ENCODE measurements at regions not wholly inside any gene's neighbourhood (a gene's known extent, or its start where the extent isn't known, plus 50 kb on each side); places are given as distances from the start of the nearest gene placed in this dataset.
"Not testable (repeated sequence)": the region's sequence is repeated elsewhere in the genome, so short reads cannot be mapped to it uniquely, and the experiment has no call there.

- DNase-seq = no peak
Observed at GRCh38 chr2:16785149-16785548, 119.5 kb upstream of the CYRIA start.

- DNase-seq = no peak
Observed at GRCh38 chr2:16784652-16785051, 119.0 kb upstream of the CYRIA start.

- DNase-seq = no peak
Observed at GRCh38 chr2:16777123-16777870, 111.7 kb upstream of the CYRIA start.

- DNase-seq = no peak
Observed at GRCh38 chr2:16775899-16776231, 110.2 kb upstream of the CYRIA start.

GRCh38 chr2:16774980-16775898 lies 109.6 kb upstream of the CYRIA start:
- DNase-seq = no peak

- no peak for DNase-seq
Observed at GRCh38 chr2:16774091-16774490, 108.5 kb upstream of the CYRIA start.

- DNase-seq = peak in 1 of 5 donors; percentile 2
Observed at GRCh38 chr2:16773080-16773713, 107.6 kb upstream of the CYRIA start.

GRCh38 chr2:16767789-16768476 lies 102.3 kb upstream of the CYRIA start:
- no peak for DNase-seq

- no peak for DNase-seq
Observed at GRCh38 chr2:16765356-16765755, 99.7 kb upstream of the CYRIA start.

- DNase-seq = no peak
Observed at GRCh38 chr2:16764487-16764886, 98.9 kb upstream of the CYRIA start.

- no peak for DNase-seq
Observed at GRCh38 chr2:16763493-16763899, 97.9 kb upstream of the CYRIA start.

GRCh38 chr2:16763056-16763455 lies 97.4 kb upstream of the CYRIA start:
- no peak for DNase-seq

GRCh38 chr2:16760426-16760825 lies 94.8 kb upstream of the CYRIA start:
- DNase-seq = no peak

GRCh38 chr2:16756831-16757644 lies 91.4 kb upstream of the CYRIA start:
- peak in 4 of 5 donors; percentile 11 to 37 (median 34) for DNase-seq

GRCh38 chr2:16755442-16755841 lies 89.8 kb upstream of the CYRIA start:
- DNase-seq = no peak

GRCh38 chr2:16753025-16753424 lies 87.4 kb upstream of the CYRIA start:
- DNase-seq = not testable (repeated sequence)

- DNase-seq = not testable (repeated sequence)
Observed at GRCh38 chr2:16750925-16751214, 85.2 kb upstream of the CYRIA start.

- DNase-seq = no peak
Observed at GRCh38 chr2:16750175-16750924, 84.7 kb upstream of the CYRIA start.

- DNase-seq = not testable (repeated sequence)
Observed at GRCh38 chr2:16748511-16749266, 83.1 kb upstream of the CYRIA start.

GRCh38 chr2:16747689-16748088 lies 82.1 kb upstream of the CYRIA start:
- DNase-seq = no peak

- DNase-seq = no peak
Observed at GRCh38 chr2:16747257-16747656, 81.6 kb upstream of the CYRIA start.

All from T-helper 1 cell (primary cell).